Right lobe of liver (tissue), 4 donors: ENCODE measurements at regions not wholly inside any gene's neighbourhood (a gene's known extent, or its start where the extent isn't known, plus 50 kb on each side); places are given as distances from the start of the nearest gene placed in this dataset.

Experiments used
- CTCF ChIP-seq, 4 donors: fragments of 200-600 bp in 3 of 4; fragments of 450-650 bp in 1 of 4; IDR thresholded peaks; one replicate each; pipeline versions ENCODE4 v1.5.1 to v1.8.0; 2016 to 2022; ENCODE audit warnings: antibody characterized with exemption in 4 of 4, mild to moderate bottlenecking in 2 of 4
- POLR2A ChIP-seq: fragments of 450-650 bp; IDR thresholded peaks from one replicate; pipeline ENCODE4 v1.6.1; 2017; ENCODE audit warnings: antibody characterized with exemption, mild to moderate bottlenecking
- donor health status: DM: no; HTN: no; CAD: no.
- donor health status: DM: no; HTN: no; CAD: no.
- donor health status: DM: no; HTN: yes; CAD: no.

GRCh38 chr15:35975941-35976340 lies 430.0 kb upstream of the DPH6 start:
- TF ChIP-seq POLR2A (no peak), CTCF (IDR thresholded peaks at IDR 0.05) (no peak)
